Kidney (tissue), 13 donors: ENCODE measurements at regions not wholly inside any gene's neighbourhood (a gene's known extent, or its start where the extent isn't known, plus 50 kb on each side); places are given as distances from the start of the nearest gene placed in this dataset.

Experiments used
- DNase-seq, 5 donors: peaks; one replicate each; pipeline ENCODE4 v3.0.0-alpha.2; 2013 to 2020
- FAIRE-seq: peaks from 2 replicates; lab custom pipeline; 2012; peaks lifted over from hg19 to GRCh38; lab: Jason Lieb, UNC
- H3K27ac ChIP-seq, 2 donors: one replicate each; pipeline ENCODE4 v1.7.0; 2013; ENCODE audit warnings: low read depth in 2 of 2, low read length in 2 of 2, inconsistent platforms in 1 of 2
- H3K27me3 ChIP-seq: one replicate; pipeline ENCODE4 v1.7.1; 2013; ENCODE audit warnings: low read length, inconsistent platforms; ENCODE audit not compliant: control insufficient read depth, insufficient read depth
- H3K36me3 ChIP-seq, 3 donors: one replicate each; pipeline versions ENCODE4 v1.7.0 to v1.7.1; 2013; ENCODE audit warnings: low read length in 3 of 3, control low read depth in 1 of 3, inconsistent platforms in 1 of 3; ENCODE audit not compliant: insufficient read depth in 3 of 3, control insufficient read depth in 2 of 3
- H3K4me1 ChIP-seq, 3 donors: one replicate each; pipeline versions ENCODE4 v1.7.0 to v1.7.1; 2013; ENCODE audit warnings: low read length in 3 of 3, inconsistent platforms in 1 of 3, low read depth in 1 of 3; ENCODE audit not compliant: control insufficient read depth in 2 of 3, insufficient read depth in 2 of 3
- H3K4me3 ChIP-seq, 3 donors: one replicate each; pipeline versions ENCODE4 v1.7.0 to v1.8.1; 2013; ENCODE audit warnings: low read length in 3 of 3, control low read depth in 1 of 3, inconsistent platforms in 1 of 3
- H3K9ac ChIP-seq, 3 donors: one replicate each; pipeline versions ENCODE4 v1.7.0 to v1.7.1; 2013; ENCODE audit warnings: low read length in 3 of 3, control low read depth in 1 of 3, inconsistent platforms in 1 of 3
- H3K9me3 ChIP-seq, 3 donors: one replicate each; pipeline versions ENCODE4 v1.7.0 to v1.7.1; 2013; ENCODE audit warnings: low read length in 3 of 3, control low read depth in 1 of 3, inconsistent platforms in 1 of 3; ENCODE audit not compliant: control insufficient read depth in 2 of 3, insufficient read depth in 1 of 3
- intact Hi-C: fragments of 100-400 bp; cut with DNase I; formaldehyde crosslinking; loops from one replicate; pipeline ENCODE4 v1.11.1; 2022
- TF ChIP-seq, protein P1 (sequence below): IDR thresholded peaks from 3 replicates; pipeline ENCODE4 v1.5.1; 2012; ENCODE audit warnings: mild to moderate bottlenecking, moderate library complexity, borderline replicate concordance; ENCODE audit not compliant: insufficient read depth; ENCODE audit errors: extremely low read depth
- donor health status: control.
- donor health status: control.
- donor health status: control.
- donor health status: control.
- donor health status: control.
- donor health status: DM: yes; HTN: yes; CAD: no.
- donor health status: Normal renal cell carcinoma (clear cell type).

DNA sequence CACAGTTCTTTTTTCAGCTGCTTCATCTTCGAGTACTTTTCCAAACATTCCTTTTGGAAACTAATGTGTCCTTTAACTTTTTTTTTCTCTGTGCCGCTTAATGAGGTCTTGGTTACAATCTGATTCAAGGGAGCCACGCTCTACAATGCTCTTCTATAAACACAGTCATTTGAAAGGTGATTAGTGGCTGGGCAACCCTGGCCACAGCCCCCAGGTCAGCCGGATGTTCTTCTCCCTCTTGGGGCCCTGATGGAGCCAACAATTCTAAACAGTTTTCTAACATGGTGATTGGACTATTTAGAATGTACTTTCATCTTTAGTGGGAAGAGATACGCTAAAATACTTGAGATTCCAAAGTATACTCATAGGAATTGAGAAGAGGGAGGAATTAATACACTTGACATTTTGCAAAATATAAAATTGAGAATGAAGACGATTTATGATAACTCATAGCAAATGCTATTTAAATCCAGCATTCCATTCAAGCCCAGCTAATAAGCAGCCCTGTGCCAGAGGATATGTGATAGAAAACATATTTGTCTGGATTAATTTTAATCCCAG, 83.7 kb upstream of the MBOAT2 start:
- Histone ChIP-seq H3K9ac (no peak overlapping the region), H3K27me3 (no peaks in the 10 kb centered on the region), H3K27ac (no peak overlapping the region), H3K9me3 (no peaks in the 10 kb centered on the region), H3K4me3 (no peak overlapping the region), H3K36me3 (no peaks in the 10 kb centered on the region), H3K4me1 (no peaks in the 10 kb centered on the region)
- FAIRE-seq = no peak
- TF ChIP-seq, protein P1, sequence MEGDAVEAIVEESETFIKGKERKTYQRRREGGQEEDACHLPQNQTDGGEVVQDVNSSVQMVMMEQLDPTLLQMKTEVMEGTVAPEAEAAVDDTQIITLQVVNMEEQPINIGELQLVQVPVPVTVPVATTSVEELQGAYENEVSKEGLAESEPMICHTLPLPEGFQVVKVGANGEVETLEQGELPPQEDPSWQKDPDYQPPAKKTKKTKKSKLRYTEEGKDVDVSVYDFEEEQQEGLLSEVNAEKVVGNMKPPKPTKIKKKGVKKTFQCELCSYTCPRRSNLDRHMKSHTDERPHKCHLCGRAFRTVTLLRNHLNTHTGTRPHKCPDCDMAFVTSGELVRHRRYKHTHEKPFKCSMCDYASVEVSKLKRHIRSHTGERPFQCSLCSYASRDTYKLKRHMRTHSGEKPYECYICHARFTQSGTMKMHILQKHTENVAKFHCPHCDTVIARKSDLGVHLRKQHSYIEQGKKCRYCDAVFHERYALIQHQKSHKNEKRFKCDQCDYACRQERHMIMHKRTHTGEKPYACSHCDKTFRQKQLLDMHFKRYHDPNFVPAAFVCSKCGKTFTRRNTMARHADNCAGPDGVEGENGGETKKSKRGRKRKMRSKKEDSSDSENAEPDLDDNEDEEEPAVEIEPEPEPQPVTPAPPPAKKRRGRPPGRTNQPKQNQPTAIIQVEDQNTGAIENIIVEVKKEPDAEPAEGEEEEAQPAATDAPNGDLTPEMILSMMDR = no peak
- intact Hi-C loops = no loop called here
- no peak for DNase-seq

DNA sequence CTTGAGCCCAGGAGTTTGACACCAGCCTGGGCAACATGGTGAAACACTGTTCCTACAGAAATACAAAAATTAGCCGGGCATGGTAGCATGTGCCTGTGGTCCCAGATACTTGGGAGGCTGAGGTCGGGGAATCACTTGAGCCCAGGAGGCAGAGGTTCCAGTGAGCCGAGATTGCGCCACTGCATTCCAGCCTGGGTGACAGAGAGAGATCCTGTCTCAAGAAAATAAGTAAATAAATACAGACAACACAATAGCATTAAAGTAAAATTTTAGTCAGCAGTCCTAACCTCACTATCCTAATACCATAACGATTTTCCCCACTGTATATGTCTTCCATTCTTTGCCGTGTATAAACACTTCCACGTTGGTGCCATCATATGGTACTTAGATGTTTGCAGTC, 83.0 kb upstream of the MBOAT2 start:
- Histone ChIP-seq H3K36me3 (no peaks in the 10 kb centered on the region), H3K4me3 (no peak overlapping the region), H3K9me3 (peaks cover 0 to 2% (median 0%) of the 10 kb centered on the region in 3 donors), H3K27ac (no peak overlapping the region), H3K4me1 (no peaks in the 10 kb centered on the region), H3K27me3 (no peaks in the 10 kb centered on the region), H3K9ac (no peak overlapping the region)
- no peak for FAIRE-seq
- no peak for DNase-seq
- TF ChIP-seq, protein P1 = no peak
- intact Hi-C loops = no loop called here

DNA sequence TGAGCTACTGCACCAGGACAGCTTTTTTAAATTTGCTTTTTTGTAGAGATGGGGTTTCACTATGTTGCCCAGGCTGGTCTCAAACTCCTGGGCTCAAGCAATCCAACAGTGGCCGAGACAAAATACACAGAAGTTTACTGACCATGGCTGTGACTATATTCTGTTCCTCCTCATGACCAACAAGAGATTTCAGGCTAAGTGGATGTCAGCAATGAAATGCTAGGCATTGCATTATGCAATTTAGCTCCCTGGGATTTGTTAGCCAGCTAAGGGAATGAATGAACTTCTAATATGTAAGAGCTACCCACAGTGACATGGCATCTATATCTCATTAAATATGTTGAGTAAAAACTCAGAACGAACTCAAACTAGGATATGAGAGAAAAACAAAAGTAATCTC, 81.9 kb upstream of the MBOAT2 start:
- Histone ChIP-seq H3K36me3 (no peaks in the 10 kb centered on the region), H3K27me3 (no peaks in the 10 kb centered on the region), H3K4me3 (no peak overlapping the region), H3K4me1 (no peaks in the 10 kb centered on the region), H3K27ac (no peak overlapping the region), H3K9ac (no peak overlapping the region), H3K9me3 (peaks cover 0 to 2% (median 0%) of the 10 kb centered on the region in 3 donors)
- FAIRE-seq (no peak), DNase-seq (no peak)
- TF ChIP-seq, protein P1 = no peak
- intact Hi-C loops = no loop called here

DNA sequence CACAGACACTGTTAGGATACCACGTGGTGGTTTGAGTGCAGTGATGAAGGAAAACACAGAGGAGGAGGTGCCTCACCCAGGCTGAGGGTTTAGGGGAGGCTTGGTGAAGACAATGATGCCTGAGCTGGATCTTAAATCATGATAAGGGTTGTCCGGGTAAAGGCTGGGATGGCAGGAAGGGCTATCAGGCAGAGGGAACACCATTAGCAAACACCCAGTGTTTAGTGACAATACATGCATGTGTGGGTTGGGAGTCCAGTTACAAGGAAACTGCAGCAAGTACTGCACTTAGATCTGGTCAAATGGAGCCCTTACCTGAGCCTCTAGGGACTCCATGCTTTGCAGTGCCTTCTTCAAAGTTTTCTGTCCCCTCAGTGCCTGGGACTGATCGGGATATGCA, 79.8 kb upstream of the MBOAT2 start:
- H3K4me1 ChIP-seq = no peaks in the 10 kb centered on the region
- no peak overlapping the region for H3K9ac ChIP-seq
- no peak overlapping the region for H3K27ac ChIP-seq
- H3K36me3 ChIP-seq = no peaks in the 10 kb centered on the region
- DNase-seq (no peak), FAIRE-seq (no peak)
- TF ChIP-seq, protein P1 = no peak
- H3K9me3 ChIP-seq = peaks cover 0 to 2% (median 0%) of the 10 kb centered on the region in 3 donors
- H3K4me3 ChIP-seq = no peak overlapping the region
- no peaks in the 10 kb centered on the region for H3K27me3 ChIP-seq
- intact Hi-C loops = no loop called here
